Osteoblast (primary cell): ENCODE measurements at regions not wholly inside any gene's neighbourhood (a gene's known extent, or its start where the extent isn't known, plus 50 kb on each side); places are given as distances from the start of the nearest gene placed in this dataset.

Source experiments
- DNase-seq: peaks from one replicate; pipeline ENCODE4 v3.0.0; 2011; ENCODE audit warnings: low spot score, mixed read lengths; ENCODE audit not compliant: insufficient read length; ENCODE audit errors: missing footprints
- H2AFZ ChIP-seq: 2 replicates; pipeline ENCODE4 v1.6.0; 2011; ENCODE audit warnings: mild to moderate bottlenecking, low read length
- H3K27ac ChIP-seq: 2 replicates; pipeline ENCODE4 v1.5.1; 2011; ENCODE audit warnings: mild to moderate bottlenecking, low read depth, low read length, moderate library complexity
- H3K27me3 ChIP-seq: 2 replicates; pipeline ENCODE4 v1.6.0; 2012; ENCODE audit warnings: mild to moderate bottlenecking, control low read depth, inconsistent platforms, low read length, moderate library complexity; ENCODE audit not compliant: insufficient read depth
- H3K36me3 ChIP-seq: 2 replicates; pipeline ENCODE4 v1.5.1; 2011; ENCODE audit warnings: mild to moderate bottlenecking, low read length, control low read depth, moderate library complexity; ENCODE audit not compliant: insufficient read depth
- H3K4me1 ChIP-seq: 2 replicates; pipeline ENCODE4 v1.5.1; 2011; ENCODE audit warnings: mild to moderate bottlenecking, low read length, control low read depth, moderate library complexity; ENCODE audit not compliant: insufficient read depth
- H3K4me2 ChIP-seq: 2 replicates; pipeline ENCODE4 v1.6.0; 2011; ENCODE audit warnings: mild to moderate bottlenecking, low read length; ENCODE audit not compliant: insufficient read depth
- H3K4me3 ChIP-seq: fragments of 200-600 bp; sonication (generic); 3 replicates; pipeline ENCODE4 v1.5.1; 2012; ENCODE audit warnings: mild to moderate bottlenecking, low read length, inconsistent platforms; ENCODE audit not compliant: insufficient read depth
- H3K79me2 ChIP-seq: 2 replicates; pipeline ENCODE4 v1.6.0; 2012; ENCODE audit warnings: mild to moderate bottlenecking, low read length, control low read depth, inconsistent platforms; ENCODE audit not compliant: insufficient read depth
- H3K9me3 ChIP-seq: 2 replicates; pipeline ENCODE4 v1.5.1; 2011; ENCODE audit warnings: low read depth, low read length, control low read depth
- H4K20me1 ChIP-seq: 2 replicates; pipeline ENCODE4 v1.6.0; 2012; ENCODE audit warnings: mild to moderate bottlenecking, low read length, control low read depth; ENCODE audit not compliant: insufficient read depth
- CTCF ChIP-seq: IDR thresholded peaks from 2 replicates; pipeline ENCODE4 v1.5.1; 2011; ENCODE audit warnings: mild to moderate bottlenecking, low read depth, low read length, moderate library complexity; ENCODE audit errors: extremely low read depth

- H3K4me3 ChIP-seq: no peak overlapping the region
- H4K20me1 ChIP-seq: no peaks in the 10 kb centered on the region
- H3K9me3 ChIP-seq: no peaks in the 10 kb centered on the region
- DNase-seq: no peak
- no peaks in the 10 kb centered on the region for H3K79me2 ChIP-seq
- H3K4me2 ChIP-seq: no peak overlapping the region
- H3K36me3 ChIP-seq: no peaks in the 10 kb centered on the region
- no peak overlapping the region for H2AFZ ChIP-seq
- H3K4me1 ChIP-seq: no peaks in the 10 kb centered on the region
- no peaks in the 10 kb centered on the region for H3K27me3 ChIP-seq
- no peak for TF ChIP-seq CTCF
- H3K27ac ChIP-seq: no peak overlapping the region
Observed at GRCh38 chrX:117002981-117003380, 540.2 kb upstream of the CT83 start.

DNA sequence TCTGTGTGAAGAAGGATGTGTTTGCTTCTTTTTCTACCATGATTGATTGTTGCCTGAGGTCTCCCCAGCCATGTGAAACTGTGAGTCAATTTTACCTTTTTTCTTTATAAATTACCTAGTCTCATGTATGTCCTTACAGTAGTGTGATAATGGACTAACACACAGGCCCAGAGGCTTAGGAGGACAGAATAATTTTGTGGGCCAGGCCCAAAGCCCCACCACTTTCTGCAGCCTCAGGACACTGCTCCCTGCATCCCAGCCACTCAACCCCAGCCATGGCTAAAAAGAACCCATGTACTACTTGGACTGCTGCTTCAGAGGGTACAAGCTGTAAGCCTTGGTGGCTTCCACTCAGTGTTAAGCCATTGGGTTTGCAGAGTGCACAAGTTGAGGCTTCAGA, 512.7 kb upstream of the CT83 start:
- Histone ChIP-seq H3K4me1 (no peaks in the 10 kb centered on the region), H3K79me2 (no peaks in the 10 kb centered on the region), H3K36me3 (no peaks in the 10 kb centered on the region), H2AFZ (no peak overlapping the region), H3K27ac (no peak overlapping the region), H3K4me2 (no peak overlapping the region), H3K9me3 (no peaks in the 10 kb centered on the region), H3K27me3 (no peaks in the 10 kb centered on the region), H4K20me1 (no peaks in the 10 kb centered on the region), H3K4me3 (no peak overlapping the region)
- DNase-seq: no peak
- no peak for TF ChIP-seq CTCF

DNA sequence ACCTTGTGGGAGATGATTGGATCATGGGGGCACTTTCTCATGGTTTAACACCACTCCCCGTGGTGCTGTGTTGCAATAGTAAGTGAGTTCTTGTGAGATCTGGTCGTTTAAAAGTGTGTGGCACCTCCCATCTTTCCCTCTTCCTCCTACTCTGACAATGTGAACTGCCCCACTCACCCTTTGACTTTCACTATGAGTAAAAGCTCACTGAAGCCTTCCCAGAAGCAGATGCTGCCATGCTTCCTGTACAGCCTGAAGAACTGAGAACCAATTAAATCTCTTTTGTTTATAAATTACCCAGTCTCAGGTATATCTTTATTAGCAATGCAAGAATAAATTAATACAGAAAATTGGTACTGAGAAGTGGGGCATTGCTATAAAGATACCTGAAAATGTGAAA, 509.6 kb upstream of the CT83 start:
- no peak for TF ChIP-seq CTCF
- Histone ChIP-seq H3K79me2 (no peaks in the 10 kb centered on the region), H3K9me3 (no peaks in the 10 kb centered on the region), H2AFZ (no peak overlapping the region), H3K4me2 (no peak overlapping the region), H3K36me3 (no peaks in the 10 kb centered on the region), H4K20me1 (no peaks in the 10 kb centered on the region), H3K27ac (no peak overlapping the region), H3K27me3 (no peaks in the 10 kb centered on the region), H3K4me1 (no peaks in the 10 kb centered on the region), H3K4me3 (no peak overlapping the region)
- no peak for DNase-seq

DNA sequence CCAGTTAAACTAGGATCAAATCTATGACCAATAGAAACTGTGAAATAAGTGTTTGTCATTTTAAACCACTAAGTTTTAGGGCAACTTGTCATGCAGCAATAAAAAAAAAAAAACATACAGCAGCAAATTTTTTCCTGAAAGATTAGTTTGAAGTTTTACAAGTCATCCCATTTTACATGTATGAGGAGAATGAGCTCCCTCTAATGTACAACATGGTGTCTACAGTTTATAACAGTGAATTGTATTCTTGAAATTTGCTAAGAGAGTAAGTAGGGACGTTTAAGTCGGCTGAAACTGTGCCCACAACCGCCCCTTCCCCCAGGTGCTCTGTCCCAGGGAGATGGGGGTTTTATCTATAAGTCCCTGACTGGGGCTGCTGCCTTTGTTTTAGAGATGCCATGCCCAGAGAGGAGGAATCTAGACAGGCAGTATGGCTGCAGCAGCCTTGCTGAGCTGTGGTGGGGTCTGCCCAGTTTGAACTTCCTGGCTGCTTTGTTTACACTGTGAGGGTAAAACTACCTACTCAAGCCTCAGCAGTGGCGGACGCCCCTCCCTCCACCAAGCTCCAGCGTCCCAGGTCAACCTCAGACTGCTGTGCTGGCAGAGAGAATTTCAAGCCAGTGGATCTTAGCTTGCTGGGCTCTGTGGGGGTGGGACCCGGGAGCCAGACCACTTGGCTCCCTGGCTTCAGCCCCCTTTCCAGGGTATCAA, 499.3 kb upstream of the CT83 start:
- Histone ChIP-seq H3K4me3 (no peak overlapping the region), H3K4me2 (no peak overlapping the region), H3K79me2 (no peaks in the 10 kb centered on the region), H3K4me1 (no peaks in the 10 kb centered on the region), H4K20me1 (no peaks in the 10 kb centered on the region), H3K27me3 (no peaks in the 10 kb centered on the region), H3K27ac (no peak overlapping the region), H3K9me3 (no peaks in the 10 kb centered on the region), H2AFZ (no peak overlapping the region), H3K36me3 (no peaks in the 10 kb centered on the region)
- no peak for DNase-seq
- TF ChIP-seq CTCF: no peak
